Activated CD8-positive, alpha-beta memory T cell treated with anti-CD3 and anti-CD28 coated beads, Interleukin-2, amount 50 U/mL, for 24 hours (primary cell): ENCODE measurements at regions not wholly inside any gene's neighbourhood (a gene's known extent, or its start where the extent isn't known, plus 50 kb on each side); places are given as distances from the start of the nearest gene placed in this dataset.

Experiments used
- DNase-seq: peaks from one replicate; pipeline ENCODE4 v3.0.0-alpha.2; 2020; ENCODE audit errors: extremely low read depth

GRCh38 chr6:139582956-139583355 is 208.5 kb upstream of the CITED2 start:
- no peak for DNase-seq

GRCh38 chr6:139581485-139581865 is 207.0 kb upstream of the CITED2 start:
- DNase-seq = no peak

DNA sequence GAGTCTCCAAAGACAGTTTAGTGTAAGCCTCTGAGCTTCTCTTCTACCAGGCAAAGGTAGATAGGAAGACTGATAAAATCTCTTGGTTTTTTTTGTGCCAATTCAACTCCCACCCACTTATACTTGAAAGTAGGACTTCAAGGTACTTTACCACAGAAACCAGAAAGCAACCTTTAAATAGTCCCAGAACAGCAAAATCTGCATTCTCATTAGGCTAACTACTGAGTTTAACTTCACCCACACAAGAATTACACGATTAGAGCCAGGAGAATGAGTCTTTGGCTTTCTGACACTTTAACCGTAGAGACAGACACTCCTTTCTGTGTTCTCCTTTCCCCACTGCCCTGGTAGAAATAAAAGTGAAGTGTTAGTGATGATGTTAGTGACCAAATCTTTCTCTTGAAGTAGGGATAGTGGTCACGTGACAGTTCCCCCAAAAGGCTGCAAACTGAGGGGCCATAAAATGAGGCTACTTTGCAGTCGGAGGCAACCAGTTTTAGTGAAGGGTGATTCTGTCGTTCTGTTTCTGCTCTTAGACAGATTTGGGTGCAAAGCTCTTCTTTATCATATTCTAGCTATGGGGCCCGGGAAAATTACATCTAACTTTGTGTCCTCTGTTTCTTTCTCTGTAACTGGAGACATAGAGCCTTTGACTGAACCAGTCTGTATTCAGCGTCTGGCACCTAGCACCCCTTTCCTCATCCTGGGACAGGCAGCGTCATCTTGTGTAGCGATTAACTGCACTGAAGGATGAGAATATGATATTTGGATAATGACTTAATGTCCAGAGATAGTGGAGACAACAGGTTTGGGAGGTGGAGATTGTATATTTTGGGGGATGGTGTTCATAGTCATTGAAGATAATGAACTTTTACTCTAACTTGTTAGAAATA is 206.4 kb upstream of the CITED2 start:
- DNase-seq = no peak

DNA sequence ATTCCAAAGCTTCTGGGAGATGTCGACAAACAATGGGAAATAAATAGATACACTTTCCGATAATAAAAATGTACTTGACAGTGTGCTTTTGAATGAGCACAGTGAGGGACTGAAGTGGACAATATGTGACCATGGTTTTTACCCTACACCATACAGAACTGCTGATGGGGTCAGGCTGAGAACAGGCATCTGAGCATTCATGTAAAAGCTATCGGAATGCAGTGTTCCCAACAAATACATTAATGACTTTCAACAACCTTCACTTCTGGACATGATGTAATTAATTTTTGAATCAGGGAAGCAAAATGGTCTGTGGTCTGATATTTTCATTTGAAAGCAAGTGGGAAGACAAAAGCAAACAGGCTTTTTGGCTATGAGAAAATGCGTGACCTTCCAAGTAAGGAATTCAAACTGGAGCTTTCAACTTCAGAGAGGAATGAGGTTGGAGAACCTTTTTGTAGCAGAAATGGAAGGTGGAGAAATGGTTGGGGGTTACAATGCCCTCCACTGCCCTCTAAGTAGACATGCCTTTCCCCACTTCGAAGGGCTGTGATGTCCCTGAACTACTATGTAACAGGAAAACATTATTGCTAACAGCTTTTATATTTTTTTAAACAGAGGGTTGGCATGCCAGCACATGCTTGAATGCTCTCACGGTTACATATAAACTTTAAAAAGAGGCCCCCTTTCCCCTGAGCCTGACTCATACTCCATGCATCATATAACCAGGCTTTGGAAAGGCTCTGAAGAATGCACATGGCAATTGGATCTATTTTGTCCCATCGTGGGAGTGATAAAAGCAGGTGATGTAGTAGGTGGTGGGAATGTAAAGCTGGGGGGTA is 203.5 kb upstream of the CITED2 start:
- DNase-seq = no peak

DNA sequence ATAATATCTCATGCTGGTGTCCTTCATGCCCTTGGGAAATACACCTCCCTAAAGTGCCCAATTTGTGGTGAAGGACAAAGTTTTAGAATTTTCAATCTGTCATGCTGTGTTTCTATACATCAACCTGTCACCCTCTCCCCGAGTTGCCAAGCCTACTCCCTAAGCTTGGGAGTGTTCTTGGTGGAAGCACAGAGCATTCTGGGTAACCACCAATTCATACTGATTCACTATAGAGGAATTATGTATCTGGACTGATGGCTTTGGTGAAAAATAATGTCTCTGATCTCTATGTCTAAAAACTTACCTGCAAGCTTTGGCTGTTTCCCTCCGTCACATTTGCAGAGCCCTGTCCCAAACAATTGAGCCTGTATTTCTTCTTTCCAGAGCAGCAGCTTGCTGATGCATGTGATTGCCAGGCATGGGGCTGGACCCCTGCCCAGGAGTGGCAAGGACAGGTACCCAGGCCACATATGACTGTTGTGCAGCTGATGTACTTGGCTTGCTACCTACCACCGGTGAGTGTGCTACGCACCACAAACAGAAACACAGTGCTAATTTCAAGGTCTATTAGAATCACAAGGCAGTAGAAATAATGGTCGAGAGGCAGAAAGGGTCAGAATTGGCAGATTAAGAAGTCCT is 202.8 kb upstream of the CITED2 start:
- no peak for DNase-seq

- DNase-seq = no peak
These were observed 197.6 kb upstream of the CITED2 start for GRCh38 chr6:139572001-139572400.

DNA sequence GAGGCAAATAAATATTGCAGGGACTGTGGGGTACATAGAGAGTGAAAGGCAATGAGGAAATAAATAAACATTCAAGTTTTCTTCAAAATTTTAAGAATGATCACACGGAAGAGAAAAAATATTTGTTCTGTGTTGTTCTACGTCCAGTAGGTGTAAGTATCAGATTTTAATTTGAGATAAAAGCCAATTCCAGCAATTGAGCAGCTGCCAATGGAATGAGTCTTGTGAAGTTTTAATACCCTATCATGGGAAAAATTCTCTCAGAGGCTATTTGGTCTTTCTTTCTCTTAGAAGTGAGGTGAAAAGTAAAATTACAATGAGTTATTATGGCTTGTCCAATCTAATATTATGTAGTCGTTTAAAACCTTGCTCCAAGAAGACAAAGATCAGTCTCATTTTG is 195.7 kb upstream of the CITED2 start:
- no peak for DNase-seq

DNA sequence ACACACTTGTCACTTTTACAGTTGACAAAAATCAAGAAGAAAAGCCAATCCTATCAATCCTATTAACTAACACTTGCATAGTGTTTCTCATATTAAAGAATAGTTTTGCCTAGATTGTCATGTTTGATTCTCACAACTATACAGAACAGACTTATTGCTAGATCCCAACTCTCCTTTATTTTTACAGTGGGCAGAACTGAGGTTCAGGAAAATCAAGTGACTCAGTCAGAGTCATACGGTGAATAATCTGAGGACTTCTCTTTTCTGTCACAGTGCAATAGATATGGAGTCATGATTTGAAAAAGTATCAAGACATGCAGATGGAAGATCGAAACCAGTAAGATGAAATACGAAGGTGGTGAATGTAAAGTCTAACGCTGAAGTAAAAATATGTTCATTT is 195.1 kb upstream of the CITED2 start:
- DNase-seq = no peak

GRCh38 chr6:139568956-139569538 is 194.6 kb upstream of the CITED2 start:
- no peak for DNase-seq

GRCh38 chr6:139568151-139568955 is 193.9 kb upstream of the CITED2 start:
- DNase-seq = no peak

GRCh38 chr6:139567095-139567494 is 192.6 kb upstream of the CITED2 start:
- DNase-seq = no peak

GRCh38 chr6:139565591-139565990 is 191.1 kb upstream of the CITED2 start:
- no peak for DNase-seq

GRCh38 chr6:139557547-139557946 is 183.1 kb upstream of the CITED2 start:
- no peak for DNase-seq

DNA sequence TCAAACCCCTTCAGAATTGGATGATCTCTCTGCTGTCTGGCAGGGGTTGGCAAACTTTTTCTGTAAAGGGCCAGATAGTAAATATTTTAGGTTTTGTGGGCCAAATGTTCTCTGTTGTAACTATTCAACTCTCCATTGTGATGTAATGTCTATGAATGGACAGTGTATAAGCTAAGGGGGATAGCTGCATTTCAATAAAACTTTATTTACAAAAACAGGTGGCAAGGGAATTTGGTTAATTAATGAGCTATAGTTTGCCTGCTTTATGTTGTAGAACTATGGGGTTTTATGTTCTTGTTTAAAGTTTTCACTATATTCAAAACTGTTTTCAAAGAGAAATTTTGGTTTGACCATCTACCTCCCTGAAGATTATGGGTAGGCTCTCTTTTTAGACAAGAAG is 182.1 kb upstream of the CITED2 start:
- DNase-seq = no peak

GRCh38 chr6:139553916-139554315 is 179.5 kb upstream of the CITED2 start:
- DNase-seq = no peak

DNA sequence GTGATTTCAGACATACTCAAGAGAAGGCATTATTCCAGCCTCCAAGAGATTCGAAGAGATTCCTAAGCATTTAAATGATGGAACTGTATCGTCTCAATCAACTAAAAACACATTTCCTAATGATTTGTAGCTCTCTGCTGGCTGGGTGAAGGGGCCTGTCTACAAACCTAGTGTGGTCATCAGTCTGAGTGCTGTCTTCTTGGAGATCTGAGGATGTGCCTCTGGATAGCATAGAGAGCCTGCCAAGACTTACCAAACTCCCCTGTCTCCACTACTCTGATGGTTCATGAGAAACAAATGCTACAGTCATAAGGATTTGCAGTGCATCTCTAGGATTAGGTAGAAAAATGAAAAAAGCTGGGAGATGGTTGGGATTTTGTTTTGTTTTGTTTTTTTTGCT is 176.9 kb upstream of the CITED2 start:
- no peak for DNase-seq

DNA sequence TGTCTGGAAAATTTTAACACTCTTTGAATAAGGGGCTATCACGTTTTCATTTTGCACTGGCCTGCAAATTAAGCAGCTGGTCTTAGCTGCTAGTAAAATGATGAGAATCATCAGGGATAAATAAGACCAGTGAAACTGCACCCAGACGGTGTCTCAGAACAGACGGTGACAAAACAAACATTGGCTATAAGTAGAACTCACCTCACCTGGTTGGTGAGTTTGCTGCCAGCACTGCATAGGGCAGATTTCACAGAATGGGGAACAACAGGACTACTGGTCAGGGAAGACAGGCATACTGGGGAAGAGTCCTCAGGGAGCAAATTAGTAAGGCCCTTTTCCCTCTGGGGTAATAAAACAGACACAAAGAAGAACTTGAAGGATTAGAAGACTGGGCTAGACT is 175.9 kb upstream of the CITED2 start:
- DNase-seq = no peak

GRCh38 chr6:139549561-139550070 is 175.2 kb upstream of the CITED2 start:
- DNase-seq = no peak

GRCh38 chr6:139547804-139548203 is 173.4 kb upstream of the CITED2 start:
- no peak for DNase-seq

DNA sequence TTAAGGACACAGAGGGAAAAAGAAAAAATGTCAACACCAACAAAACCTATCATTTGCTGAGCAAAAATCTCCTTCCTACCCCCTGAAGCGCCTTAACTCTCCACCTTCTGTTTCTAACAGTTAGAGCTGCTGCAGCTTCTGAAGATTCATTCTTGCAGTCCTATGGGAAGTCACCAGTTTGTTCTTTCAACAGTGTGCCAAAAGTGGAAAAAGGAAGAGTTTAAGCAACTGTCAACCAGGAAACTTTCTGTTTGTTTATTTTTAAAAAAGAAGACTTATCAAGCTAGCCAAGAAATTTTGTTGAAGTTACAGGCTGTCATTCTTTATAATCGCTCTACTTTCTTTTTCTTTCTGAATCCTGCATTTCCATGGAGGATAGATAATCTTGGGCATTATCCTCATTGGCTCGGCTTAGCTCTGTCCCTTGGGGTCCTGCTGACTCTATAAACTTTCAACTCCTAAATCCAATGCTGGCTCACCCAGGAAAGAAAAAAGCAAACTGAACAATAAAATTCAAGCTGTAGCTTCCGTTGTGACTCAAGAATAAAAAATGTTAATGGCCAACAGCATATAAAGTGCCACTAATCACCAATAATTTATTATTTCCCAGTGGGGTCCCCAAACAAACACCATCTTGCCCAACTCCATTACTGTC is 172.8 kb upstream of the CITED2 start:
- no peak for DNase-seq

DNA sequence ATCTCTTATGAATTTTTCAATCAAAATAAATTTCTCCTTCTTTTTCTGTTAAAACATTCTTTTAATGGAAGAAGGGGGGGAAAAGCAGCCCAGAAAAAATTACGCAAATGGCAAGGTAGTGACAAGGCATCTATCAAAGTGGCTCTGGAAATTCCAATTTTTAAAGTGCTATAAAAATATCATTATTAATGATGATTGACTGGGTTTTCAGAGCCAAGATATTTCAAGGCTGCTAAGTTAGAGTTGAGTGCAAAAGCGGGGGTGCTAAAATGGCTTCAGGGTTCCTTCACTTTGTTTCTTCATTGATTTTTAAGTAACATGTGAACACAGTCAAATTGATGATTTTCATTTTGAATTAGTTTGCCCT is 171.6 kb upstream of the CITED2 start:
- no peak for DNase-seq
